GM12864 (cell line): ENCODE measurements at regions not wholly inside any gene's neighbourhood (a gene's known extent, or its start where the extent isn't known, plus 50 kb on each side); places are given as distances from the start of the nearest gene placed in this dataset.

Source experiments
- DNase-seq: peaks from one replicate; pipeline ENCODE4 v3.0.0-alpha.2; 2011; ENCODE audit warnings: low read depth
- H3K4me3 ChIP-seq: 2 replicates; pipeline ENCODE4 v1.5.1; 2011; ENCODE audit warnings: mild to moderate bottlenecking, low read depth, low read length, control low read depth
- TF ChIP-seq, protein P1 (sequence below): IDR thresholded peaks from 2 replicates; pipeline ENCODE4 v1.5.1; 2011; ENCODE audit warnings: low read depth, mild to moderate bottlenecking, moderate library complexity, low read length, control low read depth, inconsistent platforms; ENCODE audit errors: missing control alignments

DNA sequence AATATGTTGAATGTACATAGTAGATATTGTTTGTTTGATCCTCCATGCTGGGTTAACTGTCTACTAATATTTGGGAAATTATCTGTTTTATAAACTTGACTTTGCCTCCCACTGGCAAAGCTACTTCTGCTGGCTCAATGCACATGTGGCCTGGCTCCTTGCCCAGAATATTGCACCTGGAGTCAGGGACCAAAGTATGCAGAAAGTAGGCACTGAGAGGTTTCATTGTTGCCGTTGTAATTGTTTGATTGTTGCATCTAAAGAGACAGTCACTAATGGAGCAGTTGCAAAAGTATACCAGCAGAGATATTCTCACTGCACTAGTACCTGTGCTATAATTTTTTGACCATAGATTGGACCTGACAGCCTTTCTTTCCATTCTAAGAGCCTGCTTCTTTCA is 137.8 kb upstream of the CNTNAP2 start:
- DNase-seq: no peak

DNA sequence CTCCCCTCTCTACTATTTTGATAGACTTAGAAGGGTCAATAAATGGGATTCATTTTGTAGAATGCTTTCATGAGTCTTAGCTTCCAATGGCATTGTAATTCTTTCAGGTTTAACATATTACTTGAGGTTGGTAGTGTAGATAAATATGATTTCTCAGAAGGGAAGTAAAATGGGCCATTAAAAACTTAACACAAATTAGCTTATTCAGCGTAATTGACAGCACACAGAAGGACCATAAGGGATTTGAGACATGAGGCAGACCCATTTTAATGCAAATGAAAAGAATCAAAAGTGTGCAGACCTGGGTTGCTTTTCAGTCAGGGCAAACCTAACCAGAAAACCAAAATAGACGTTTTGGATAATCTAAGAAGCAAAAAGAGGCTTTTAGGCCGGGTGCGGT is 156.6 kb upstream of the CNTNAP2 start:
- TF ChIP-seq, protein P1, sequence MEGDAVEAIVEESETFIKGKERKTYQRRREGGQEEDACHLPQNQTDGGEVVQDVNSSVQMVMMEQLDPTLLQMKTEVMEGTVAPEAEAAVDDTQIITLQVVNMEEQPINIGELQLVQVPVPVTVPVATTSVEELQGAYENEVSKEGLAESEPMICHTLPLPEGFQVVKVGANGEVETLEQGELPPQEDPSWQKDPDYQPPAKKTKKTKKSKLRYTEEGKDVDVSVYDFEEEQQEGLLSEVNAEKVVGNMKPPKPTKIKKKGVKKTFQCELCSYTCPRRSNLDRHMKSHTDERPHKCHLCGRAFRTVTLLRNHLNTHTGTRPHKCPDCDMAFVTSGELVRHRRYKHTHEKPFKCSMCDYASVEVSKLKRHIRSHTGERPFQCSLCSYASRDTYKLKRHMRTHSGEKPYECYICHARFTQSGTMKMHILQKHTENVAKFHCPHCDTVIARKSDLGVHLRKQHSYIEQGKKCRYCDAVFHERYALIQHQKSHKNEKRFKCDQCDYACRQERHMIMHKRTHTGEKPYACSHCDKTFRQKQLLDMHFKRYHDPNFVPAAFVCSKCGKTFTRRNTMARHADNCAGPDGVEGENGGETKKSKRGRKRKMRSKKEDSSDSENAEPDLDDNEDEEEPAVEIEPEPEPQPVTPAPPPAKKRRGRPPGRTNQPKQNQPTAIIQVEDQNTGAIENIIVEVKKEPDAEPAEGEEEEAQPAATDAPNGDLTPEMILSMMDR: no peak

More for the DNA sequence above, 137.8 kb upstream of the CNTNAP2 start:
- TF ChIP-seq, protein P1: no peak
- H3K4me3 ChIP-seq: no peak overlapping the region

DNA sequence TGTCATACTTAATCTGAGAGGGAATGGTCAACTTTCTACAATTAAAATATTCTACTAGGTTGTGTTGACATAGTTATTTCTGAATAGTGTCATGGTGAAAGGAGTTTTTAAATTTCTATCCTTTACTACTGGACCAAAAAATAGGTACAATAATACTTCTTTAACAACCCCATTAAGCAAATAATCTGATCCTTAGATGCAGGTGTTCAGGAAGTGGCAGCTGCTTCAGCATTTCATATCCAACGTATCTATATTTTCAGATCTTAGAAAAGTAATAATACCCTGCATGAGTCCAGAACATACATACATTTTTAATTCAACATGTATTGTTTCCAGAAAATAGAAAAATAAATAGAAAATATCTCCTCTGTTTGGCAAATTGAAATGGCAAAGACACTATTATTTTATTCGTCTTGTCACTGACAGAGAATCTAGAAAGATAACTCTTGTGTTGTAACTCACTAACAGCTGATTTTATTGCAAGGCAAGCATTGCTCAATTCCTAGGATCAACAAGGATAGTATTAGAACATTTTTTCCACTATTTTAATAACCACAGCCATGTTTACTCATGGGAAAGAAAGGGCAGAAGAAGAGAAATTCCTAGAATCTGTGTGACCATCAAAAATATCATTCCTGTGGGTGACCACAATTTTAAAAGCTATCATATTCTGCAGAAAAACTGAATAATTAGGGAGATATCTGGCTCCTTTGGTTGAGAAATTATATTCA is 159.3 kb upstream of the CNTNAP2 start:
- H3K4me3 ChIP-seq: no peak overlapping the region
- TF ChIP-seq, protein P1: no peak
- no peak for DNase-seq

More for the DNA sequence above, 156.6 kb upstream of the CNTNAP2 start:
- no peak for DNase-seq
- H3K4me3 ChIP-seq: no peak overlapping the region

DNA sequence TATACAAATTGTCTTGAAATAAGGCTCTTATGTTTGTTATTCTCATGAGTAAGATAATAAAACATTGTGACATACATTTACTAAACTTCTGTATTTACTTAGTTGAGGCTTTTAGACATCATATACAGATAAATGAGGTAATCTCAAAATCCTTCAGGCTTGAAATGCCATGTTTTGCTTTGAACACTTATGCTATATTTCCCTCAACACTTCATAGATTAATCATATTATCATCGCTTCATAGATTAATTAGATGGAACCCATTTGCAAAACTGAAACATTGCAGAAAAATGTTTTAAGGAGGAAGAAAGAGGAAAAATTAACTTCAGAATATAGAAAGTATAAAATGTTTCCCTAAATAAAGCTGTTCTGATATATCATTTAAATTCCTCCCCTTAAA is 165.0 kb upstream of the CNTNAP2 start:
- no peak overlapping the region for H3K4me3 ChIP-seq
- TF ChIP-seq, protein P1: no peak
- DNase-seq: no peak

DNA sequence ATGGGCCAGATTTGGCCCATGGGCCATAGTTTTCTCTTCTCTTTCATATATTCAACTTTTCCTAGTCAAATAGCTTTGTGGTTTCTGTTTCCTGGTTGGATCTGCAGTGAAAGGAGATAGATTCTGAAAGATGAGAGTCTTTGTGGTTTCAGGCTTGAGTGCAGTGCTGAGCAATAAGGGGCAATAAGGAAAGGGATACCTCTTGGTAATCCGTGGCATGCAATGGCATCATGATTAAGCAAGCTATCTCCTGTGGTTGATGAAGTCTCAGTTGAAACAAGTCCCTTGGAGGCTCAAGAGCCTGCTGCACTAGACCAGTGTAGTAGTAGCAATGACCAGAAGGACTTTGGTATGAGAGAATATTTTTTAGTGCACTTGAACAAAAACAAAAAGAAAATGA is 187.7 kb upstream of the CNTNAP2 start:
- H3K4me3 ChIP-seq: no peak overlapping the region
- TF ChIP-seq, protein P1: no peak
- DNase-seq: no peak

DNA sequence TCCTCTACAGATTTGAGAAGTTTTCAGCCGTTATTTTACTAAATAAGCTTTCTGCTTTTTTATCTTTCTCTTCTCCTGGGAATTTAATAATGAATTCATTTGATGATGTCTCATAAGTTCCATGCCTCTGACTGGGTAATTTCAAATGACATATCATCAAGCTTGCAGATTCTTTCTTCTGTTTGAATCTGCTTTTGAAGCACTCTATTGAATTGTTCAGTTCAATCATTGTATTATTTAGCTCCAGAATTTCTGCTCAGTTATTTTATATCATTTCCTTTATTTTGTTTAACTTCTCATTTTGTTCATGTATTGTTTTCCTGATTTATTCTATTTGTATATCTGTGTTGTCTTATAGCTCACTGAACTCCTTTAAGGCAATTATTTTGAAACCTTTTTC is 196.9 kb upstream of the CNTNAP2 start:
- TF ChIP-seq, protein P1: no peak
- no peak for DNase-seq
- no peak overlapping the region for H3K4me3 ChIP-seq

DNA sequence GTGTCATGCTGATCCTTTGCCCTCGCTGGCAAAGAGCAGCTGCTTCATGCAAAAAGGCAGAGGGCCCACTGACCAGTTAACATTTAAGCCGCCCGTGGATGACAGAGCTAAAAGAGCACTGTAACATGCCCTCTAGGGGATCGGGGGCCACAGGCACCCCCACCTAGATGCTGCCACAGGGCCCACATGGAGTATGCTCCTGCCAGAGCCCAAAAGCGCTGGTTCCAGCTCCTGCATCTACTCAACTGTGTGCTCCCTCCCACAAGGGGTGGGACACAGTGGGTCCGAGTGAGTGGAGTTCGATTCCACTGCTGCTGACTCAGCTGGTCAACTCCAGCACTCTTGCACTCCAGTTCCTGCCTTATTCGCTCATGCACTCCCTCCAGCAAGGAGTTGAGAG is 199.8 kb upstream of the CNTNAP2 start:
- TF ChIP-seq, protein P1: no peak
- DNase-seq: no peak
- no peak overlapping the region for H3K4me3 ChIP-seq
